ENCODE measurements at regions not wholly inside any gene's neighbourhood (a gene's known extent, or its start where the extent isn't known, plus 50 kb on each side); places are given as distances from the start of the nearest gene placed in this dataset.

- no peak for TF ChIP-seq CTCF (conservative IDR thresholded peaks at IDR 0.05; ENCODE audit: low read depth, low read length)
- no peak overlapping the region for H3K4me3 ChIP-seq (ENCODE audit: low read depth, low read length)
- no peak for DNase-seq (ENCODE audit: low read depth)
These were observed 203.9 kb downstream of the C9orf50 start for GRCh38 chr9:129416821-129417539.

DNA sequence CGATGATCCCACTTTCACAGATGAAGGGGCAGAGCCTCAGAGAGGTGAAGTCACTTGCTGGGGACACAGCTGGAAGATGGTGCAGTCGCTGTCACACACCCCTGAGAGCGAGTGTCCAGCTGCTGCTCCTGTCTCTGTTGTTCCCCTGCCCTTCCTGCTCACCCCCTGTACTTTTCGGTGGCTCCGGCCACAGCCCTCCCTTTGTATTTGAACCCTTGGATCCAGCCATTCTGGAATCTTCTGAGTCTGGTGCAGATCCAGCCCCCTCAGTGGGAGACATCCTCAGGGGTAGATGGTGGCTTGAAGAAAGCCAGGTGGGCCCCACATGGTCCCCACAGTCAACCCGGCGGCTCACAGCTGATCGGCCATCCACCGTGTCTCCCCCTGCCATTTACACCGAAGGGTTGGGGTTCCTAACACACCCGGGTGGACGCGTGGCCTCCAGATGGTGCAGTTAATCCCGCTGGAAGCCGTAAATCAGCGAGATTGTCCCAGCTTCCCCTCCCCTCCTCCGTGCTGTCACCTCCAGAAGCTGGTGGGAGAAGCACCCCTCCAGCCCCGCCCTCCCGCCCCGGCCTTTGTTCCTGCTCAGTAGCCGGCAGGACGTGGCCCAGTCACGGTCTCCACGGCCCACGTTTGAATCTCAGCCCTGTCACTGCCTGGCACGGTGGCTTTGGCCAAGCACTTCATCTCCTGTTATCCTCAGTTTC, 204.8 kb downstream of the C9orf50 start:
- DNase-seq (ENCODE audit: low read depth) = no peak
- TF ChIP-seq CTCF (conservative IDR thresholded peaks at IDR 0.05; ENCODE audit: low read depth, low read length) = no peak
- H3K4me3 ChIP-seq (ENCODE audit: low read depth, low read length) = no peak overlapping the region

- DNase-seq (ENCODE audit: low read depth) = no peak
- TF ChIP-seq CTCF (conservative IDR thresholded peaks at IDR 0.05; ENCODE audit: low read depth, low read length) = no peak
- H3K4me3 ChIP-seq (ENCODE audit: low read depth, low read length) = no peak overlapping the region
These were observed 205.6 kb downstream of the C9orf50 start for GRCh38 chr9:129414993-129415941.

DNA sequence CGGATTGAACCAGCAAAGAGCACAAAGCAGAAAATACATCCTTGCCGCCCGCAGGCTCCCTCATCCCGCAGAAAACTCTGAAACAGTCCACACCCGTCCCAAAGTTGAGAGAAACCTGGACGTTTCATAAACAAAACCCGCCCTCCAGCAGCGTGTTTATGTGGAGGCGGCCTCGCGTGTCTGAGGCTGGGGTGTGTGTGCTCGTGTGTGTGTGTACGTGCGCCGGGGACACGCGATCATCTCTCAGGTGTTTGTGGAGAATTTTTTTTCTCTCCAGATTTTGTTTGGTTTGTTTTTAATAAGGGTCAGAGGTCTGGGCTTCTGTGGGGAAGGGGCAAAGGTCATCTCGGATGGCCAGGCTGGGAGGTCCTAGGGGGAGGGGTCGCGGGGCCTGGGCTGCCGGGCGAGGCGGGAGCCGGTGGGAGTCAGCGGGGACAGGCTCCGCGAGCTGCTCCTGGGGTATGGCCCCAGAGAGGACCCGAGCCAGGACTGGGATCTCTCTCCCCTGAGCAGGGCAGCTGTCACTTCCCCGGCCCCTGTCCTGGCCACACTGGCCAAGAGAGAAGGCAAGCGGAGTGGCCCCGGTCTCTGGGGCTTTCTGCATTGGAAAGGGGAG, 206.4 kb downstream of the C9orf50 start:
- H3K4me3 ChIP-seq (ENCODE audit: low read depth, low read length) = peak overlapping the region; percentile 62
- TF ChIP-seq CTCF (conservative IDR thresholded peaks at IDR 0.05; ENCODE audit: low read depth, low read length) = no peak
- no peak for DNase-seq (ENCODE audit: low read depth)

GRCh38 chr9:129413537-129414376, 207.1 kb downstream of the C9orf50 start:
- peak overlapping the region; percentile 62 for H3K4me3 ChIP-seq (ENCODE audit: low read depth, low read length)
- TF ChIP-seq CTCF (conservative IDR thresholded peaks at IDR 0.05; ENCODE audit: low read depth, low read length) = no peak
- no peak for DNase-seq (ENCODE audit: low read depth)
